Mesendoderm (in vitro differentiated cells): ENCODE measurements at regions not wholly inside any gene's neighbourhood (a gene's known extent, or its start where the extent isn't known, plus 50 kb on each side); places are given as distances from the start of the nearest gene placed in this dataset.
A peak's percentile ranks its signal among the peaks of the same experiment; 100 is the strongest.
"Not testable (repeated sequence)": the region's sequence is repeated elsewhere in the genome, so short reads cannot be mapped to it uniquely, and the experiment has no call there.

Source experiments
- DNase-seq: peaks from one replicate; pipeline ENCODE4 v3.0.0; 2013
- H2AK5ac ChIP-seq: 2 replicates; pipeline ENCODE4 v1.6.1; 2013; ENCODE audit warnings: low read length, inconsistent platforms
- H2BK120ac ChIP-seq: 2 replicates; pipeline ENCODE4 v1.6.1; 2013; ENCODE audit warnings: low read depth, mild to moderate bottlenecking, low read length, moderate library complexity, mixed read lengths
- H2BK15ac ChIP-seq: replicated peaks from 2 replicates; pipeline ENCODE4 v1.6.1; 2013; ENCODE audit warnings: low read depth, mild to moderate bottlenecking, moderate library complexity
- H2BK5ac ChIP-seq: 2 replicates; pipeline ENCODE4 v1.6.1; 2013; ENCODE audit warnings: low read length, inconsistent platforms
- H3K18ac ChIP-seq: 2 replicates; pipeline ENCODE4 v1.6.1; 2013; ENCODE audit warnings: mild to moderate bottlenecking, low read length, mixed read lengths
- H3K23ac ChIP-seq: one replicate; pipeline ENCODE4 v1.6.1; 2013; ENCODE audit warnings: low read length
- H3K27ac ChIP-seq: 2 replicates; pipeline ENCODE4 v1.5.1; 2013; ENCODE audit warnings: low read depth, mild to moderate bottlenecking, inconsistent platforms, low read length, moderate library complexity
- H3K27me3 ChIP-seq: 2 replicates; pipeline ENCODE4 v1.6.1; 2013; ENCODE audit warnings: low read length, control low read depth, mild to moderate bottlenecking, inconsistent platforms; ENCODE audit not compliant: insufficient read depth, poor library complexity
- H3K36me3 ChIP-seq: 2 replicates; pipeline ENCODE4 v1.6.1; 2013; ENCODE audit warnings: low read length, inconsistent platforms; ENCODE audit not compliant: control insufficient read depth, insufficient read depth
- H3K4ac ChIP-seq: one replicate; pipeline ENCODE4 v1.6.1; 2013; ENCODE audit warnings: low read depth, mild to moderate bottlenecking, low read length, moderate library complexity
- H3K4me1 ChIP-seq: 2 replicates; pipeline ENCODE4 v1.6.1; 2013; ENCODE audit warnings: low read depth, low read length, inconsistent platforms; ENCODE audit not compliant: control insufficient read depth
- H3K4me2 ChIP-seq: 2 replicates; pipeline ENCODE4 v1.6.1; 2013; ENCODE audit warnings: low read length
- H3K4me3 ChIP-seq: 2 replicates; pipeline ENCODE4 v1.5.1; 2013; ENCODE audit warnings: mild to moderate bottlenecking, low read length
- H3K56ac ChIP-seq: one replicate; pipeline ENCODE4 v1.6.1; 2013; ENCODE audit warnings: low read length
- H3K79me1 ChIP-seq: 2 replicates; pipeline ENCODE4 v1.6.1; 2013; ENCODE audit warnings: low read length, inconsistent platforms
- H3K79me2 ChIP-seq: 2 replicates; pipeline ENCODE4 v1.6.1; 2013; ENCODE audit warnings: mild to moderate bottlenecking, low read length; ENCODE audit not compliant: control insufficient read depth, insufficient read depth
- H3K9ac ChIP-seq: 2 replicates; pipeline ENCODE4 v1.6.1; 2013; ENCODE audit warnings: low read length, inconsistent platforms
- H4K5ac ChIP-seq: one replicate; pipeline ENCODE4 v1.6.1; 2013; ENCODE audit warnings: low read length
- H4K8ac ChIP-seq: one replicate; pipeline ENCODE4 v1.6.1; 2013; ENCODE audit warnings: low read depth, mild to moderate bottlenecking, control low read depth, low read length, moderate library complexity
- WGBS: extraction: QIAGEN DNeasy Blood & Tissue Kit; methylation state at CpG from one replicate; pipeline ENCODE4 v1.1.7; 2013; ENCODE audit warnings: low lambda C conversion rate, missing lambda C conversion rate; ENCODE audit not compliant: insufficient coverage; ENCODE audit errors: extremely low coverage; 5-methylcytosine and 5-hydroxymethylcytosine counted together

- no peak overlapping the region for H3K23ac ChIP-seq
- no peak overlapping the region for H2BK120ac ChIP-seq
- H2BK5ac ChIP-seq = no peak overlapping the region
- H3K4me3 ChIP-seq = no peak overlapping the region
- no peaks in the 10 kb centered on the region for H3K4me1 ChIP-seq
- no peaks in the 10 kb centered on the region for H3K79me2 ChIP-seq
- H3K36me3 ChIP-seq = no peaks in the 10 kb centered on the region
- no peak overlapping the region for H3K27ac ChIP-seq
- no peak overlapping the region for H3K18ac ChIP-seq
- H3K4ac ChIP-seq = no peak overlapping the region
- H3K4me2 ChIP-seq = no peak overlapping the region
- H3K56ac ChIP-seq = no peak overlapping the region
- H3K27me3 ChIP-seq = no peaks in the 10 kb centered on the region
- no peak overlapping the region for H2BK15ac ChIP-seq
- H4K5ac ChIP-seq = no peak overlapping the region
- WGBS = no CpG with 5 or more reads among the region's 2 CpGs
- H3K9ac ChIP-seq = no peak overlapping the region
- DNase-seq = no peak
- no peak overlapping the region for H4K8ac ChIP-seq
- H2AK5ac ChIP-seq = no peak overlapping the region
- H3K79me1 ChIP-seq = no peaks in the 10 kb centered on the region
Measured at GRCh38 chr6:112886415-112886814, 539.3 kb downstream of the RFPL4B start.

- not testable (repeated sequence) for H3K4me2 ChIP-seq, H3K27ac ChIP-seq, H3K18ac ChIP-seq, H3K56ac ChIP-seq, H3K23ac ChIP-seq, H3K4me1 ChIP-seq, H3K27me3 ChIP-seq, H4K5ac ChIP-seq, H3K4me3 ChIP-seq, H3K4ac ChIP-seq, H3K79me1 ChIP-seq, H3K79me2 ChIP-seq, H3K9ac ChIP-seq, H2BK120ac ChIP-seq, H2AK5ac ChIP-seq, H4K8ac ChIP-seq, H2BK15ac ChIP-seq, H3K36me3 ChIP-seq, DNase-seq, H2BK5ac ChIP-seq
- WGBS = no CpG with 5 or more reads among the region's 4 CpGs
Measured at GRCh38 chr6:112887424-112887823, 540.3 kb downstream of the RFPL4B start.

GRCh38 chr6:112899541-112899940 is 552.4 kb downstream of the RFPL4B start:
- no peak overlapping the region for H3K9ac ChIP-seq
- no peak overlapping the region for H3K4me3 ChIP-seq
- H4K8ac ChIP-seq = no peak overlapping the region
- no peaks in the 10 kb centered on the region for H3K27me3 ChIP-seq
- H2BK5ac ChIP-seq = no peak overlapping the region
- H3K27ac ChIP-seq = no peak overlapping the region
- H3K79me1 ChIP-seq = no peaks in the 10 kb centered on the region
- no peak overlapping the region for H4K5ac ChIP-seq
- no peak overlapping the region for H3K18ac ChIP-seq
- no peak overlapping the region for H2BK15ac ChIP-seq
- no peak overlapping the region for H3K23ac ChIP-seq
- no peak overlapping the region for H2AK5ac ChIP-seq
- no peaks in the 10 kb centered on the region for H3K36me3 ChIP-seq
- H3K4me1 ChIP-seq = no peaks in the 10 kb centered on the region
- H3K56ac ChIP-seq = no peak overlapping the region
- peak; percentile 85 for DNase-seq
- no peak overlapping the region for H2BK120ac ChIP-seq
- H3K79me2 ChIP-seq = no peaks in the 10 kb centered on the region
- no peak overlapping the region for H3K4me2 ChIP-seq
- H3K4ac ChIP-seq = no peak overlapping the region
- no CpG with 5 or more reads among the region's 3 CpGs for WGBS

- H3K18ac ChIP-seq = no peak overlapping the region
- H4K8ac ChIP-seq = no peak overlapping the region
- no peaks in the 10 kb centered on the region for H3K36me3 ChIP-seq
- no peak overlapping the region for H3K27ac ChIP-seq
- no peak overlapping the region for H2BK120ac ChIP-seq
- no peak overlapping the region for H3K23ac ChIP-seq
- WGBS = no CpG with 5 or more reads among the region's 2 CpGs
- no peak overlapping the region for H4K5ac ChIP-seq
- H2AK5ac ChIP-seq = no peak overlapping the region
- H3K27me3 ChIP-seq = no peaks in the 10 kb centered on the region
- H3K4me2 ChIP-seq = no peak overlapping the region
- H3K4ac ChIP-seq = no peak overlapping the region
- no peak for DNase-seq
- no peaks in the 10 kb centered on the region for H3K4me1 ChIP-seq
- no peak overlapping the region for H3K9ac ChIP-seq
- H3K79me1 ChIP-seq = no peaks in the 10 kb centered on the region
- H2BK5ac ChIP-seq = no peak overlapping the region
- no peak overlapping the region for H3K4me3 ChIP-seq
- no peaks in the 10 kb centered on the region for H3K79me2 ChIP-seq
- no peak overlapping the region for H3K56ac ChIP-seq
- H2BK15ac ChIP-seq = no peak overlapping the region
Measured at GRCh38 chr6:112903361-112903760, 556.2 kb downstream of the RFPL4B start.

GRCh38 chr6:112906726-112907125 is 559.6 kb downstream of the RFPL4B start:
- Histone ChIP-seq H3K9ac (no peak overlapping the region), H2BK5ac (no peak overlapping the region), H3K56ac (no peak overlapping the region), H4K8ac (no peak overlapping the region), H3K36me3 (no peaks in the 10 kb centered on the region), H3K27me3 (no peaks in the 10 kb centered on the region), H3K23ac (no peak overlapping the region), H2BK120ac (no peak overlapping the region), H3K4me2 (no peak overlapping the region), H4K5ac (no peak overlapping the region), H3K18ac (no peak overlapping the region), H3K79me1 (no peaks in the 10 kb centered on the region), H2BK15ac (no peak overlapping the region), H3K4me3 (no peak overlapping the region), H3K4ac (no peak overlapping the region), H3K79me2 (no peaks in the 10 kb centered on the region), H3K27ac (no peak overlapping the region), H3K4me1 (no peaks in the 10 kb centered on the region), H2AK5ac (no peak overlapping the region)
- WGBS = no CpG with 5 or more reads among the region's 1 CpG
- no peak for DNase-seq

GRCh38 chr6:112909781-112910180 is 562.7 kb downstream of the RFPL4B start:
- H4K5ac ChIP-seq = no peak overlapping the region
- no peak overlapping the region for H3K9ac ChIP-seq
- no peak overlapping the region for H3K4me3 ChIP-seq
- H3K18ac ChIP-seq = no peak overlapping the region
- no peak overlapping the region for H2BK120ac ChIP-seq
- no peak overlapping the region for H3K4me2 ChIP-seq
- no peaks in the 10 kb centered on the region for H3K36me3 ChIP-seq
- DNase-seq = peak; percentile 63
- H3K27ac ChIP-seq = no peak overlapping the region
- H3K79me1 ChIP-seq = no peaks in the 10 kb centered on the region
- H3K56ac ChIP-seq = no peak overlapping the region
- H2BK15ac ChIP-seq = no peak overlapping the region
- H3K4me1 ChIP-seq = no peaks in the 10 kb centered on the region
- H3K4ac ChIP-seq = no peak overlapping the region
- H3K23ac ChIP-seq = no peak overlapping the region
- no peaks in the 10 kb centered on the region for H3K27me3 ChIP-seq
- no peaks in the 10 kb centered on the region for H3K79me2 ChIP-seq
- H2AK5ac ChIP-seq = no peak overlapping the region
- H2BK5ac ChIP-seq = no peak overlapping the region
- H4K8ac ChIP-seq = no peak overlapping the region
